ENCODE measurements at regions not wholly inside any gene's neighbourhood (a gene's known extent, or its start where the extent isn't known, plus 50 kb on each side); places are given as distances from the start of the nearest gene placed in this dataset.

DNA sequence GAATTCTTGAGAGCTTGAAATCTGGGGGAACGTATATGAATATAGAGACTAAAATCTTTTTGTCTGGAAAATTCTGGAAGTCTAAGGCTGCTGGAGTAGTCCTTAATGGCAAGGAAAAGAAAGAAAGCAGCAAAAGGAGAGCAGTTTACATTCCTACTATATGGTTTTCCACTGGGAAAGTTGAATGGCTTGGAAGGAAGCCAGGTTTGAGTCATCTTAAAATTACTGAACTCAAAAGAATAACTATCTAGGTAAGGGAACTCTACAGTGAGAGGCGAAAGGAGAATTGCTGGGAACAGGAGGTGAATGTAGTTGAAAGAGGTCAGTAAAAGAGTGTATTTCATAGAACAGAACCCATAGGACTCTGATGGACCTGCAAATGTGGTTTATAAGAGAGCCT, 258.1 kb upstream of the EDIL3 start (continued):
- TF ChIP-seq SAP30 (IDR thresholded peaks at IDR 0.05; ENCODE audit: insufficient read depth, insufficient replicate concordance, low read length) (no peak), CBX5 (IDR thresholded peaks at IDR 0.05; ENCODE audit: low read depth, low read length) (no peak), CHD7 (IDR thresholded peaks at IDR 0.05; ENCODE audit: insufficient replicate concordance, low read length) (no peak), FOSL1 (IDR thresholded peaks at IDR 0.05; ENCODE audit: insufficient read depth, low read depth, low read length) (no peak)

All from H1 (cell line).